Gastrocnemius medialis (tissue), 4 donors: ENCODE measurements at regions not wholly inside any gene's neighbourhood (a gene's known extent, or its start where the extent isn't known, plus 50 kb on each side); places are given as distances from the start of the nearest gene placed in this dataset.

ENCODE experiments used
- ATAC-seq, 2 donors: fragments of 150-250 bp; one replicate each; pipeline ENCODE4 v1.9.1; 2016
- DNase-seq, 2 donors: peaks; one replicate each; pipeline ENCODE4 v3.0.0-alpha.2; 2019
- H3K27ac ChIP-seq, 4 donors: fragments of 200-600 bp; sonication (generic); 1 replicate in 1 of 4; 2 replicates in 3 of 4; pipeline ENCODE4 v1.5.1; 2016 to 2018; ENCODE audit warnings: mild to moderate bottlenecking in 2 of 4, moderate library complexity in 1 of 4
- H3K27me3 ChIP-seq, 3 donors: fragments of 200-600 bp; sonication (generic) in 2 of 3; 1 replicate in 1 of 3; 2 replicates in 2 of 3; pipeline versions ENCODE4 v1.5.1 to v1.6.0; 2016 to 2019; ENCODE audit warnings: mild to moderate bottlenecking in 1 of 3, moderate library complexity in 1 of 3
- H3K36me3 ChIP-seq, 2 donors: fragments of 200-600 bp; sonication (generic) in 1 of 2; one replicate each; pipeline ENCODE4 v1.5.1; 2017 to 2018
- H3K4me1 ChIP-seq, 2 donors: fragments of 200-600 bp; sonication (generic) in 1 of 2; one replicate each; pipeline ENCODE4 v1.5.1; 2016 to 2017; ENCODE audit warnings: mild to moderate bottlenecking in 2 of 2
- H3K4me3 ChIP-seq, 4 donors: fragments of 200-600 bp; sonication (generic) in 3 of 4; 1 replicate in 1 of 4; 2 replicates in 3 of 4; pipeline ENCODE4 v1.5.1; 2016 to 2019; ENCODE audit warnings: mild to moderate bottlenecking in 2 of 4
- H3K9me3 ChIP-seq, 3 donors: fragments of 200-600 bp; sonication (generic) in 2 of 3; 1 replicate in 1 of 3; 2 replicates in 2 of 3; pipeline ENCODE4 v1.5.1; 2016 to 2019
- POLR2A ChIP-seq, 2 donors: fragments of 450-650 bp; IDR thresholded peaks; one replicate each; pipeline ENCODE4 v1.6.1; 2017; ENCODE audit warnings: antibody characterized with exemption in 2 of 2, mild to moderate bottlenecking in 2 of 2, moderate library complexity in 2 of 2
- in situ Hi-C, 4 donors: fragments of 200-750 bp; cut with MboI; loops; one replicate each; pipeline versions ENCODE4 v1.15.0 to v1.8.0; 2017; ENCODE audit warnings: low sequenced_read_pairs in 4 of 4
- intact Hi-C: fragments of 100-400 bp; cut with DNase I; formaldehyde crosslinking; loops from one replicate; pipeline ENCODE4 v1.15.1; 2023; ENCODE audit warnings: low total_unique reads
- TF ChIP-seq, protein P1 (sequence below), 5 experiments: fragments of 450-650 bp in 3 of 5; fragments of 200-600 bp in 2 of 5; sonication (generic) in 2 of 5; IDR thresholded peaks in 4 of 5; conservative IDR thresholded peaks in 1 of 5; 1 replicate in 4 of 5; 2 replicates in 1 of 5; pipeline ENCODE4 v1.5.1; 2016 to 2019; ENCODE audit warnings: antibody characterized with exemption in 5 of 5, mild to moderate bottlenecking in 3 of 5, moderate library complexity in 3 of 5

DNA sequence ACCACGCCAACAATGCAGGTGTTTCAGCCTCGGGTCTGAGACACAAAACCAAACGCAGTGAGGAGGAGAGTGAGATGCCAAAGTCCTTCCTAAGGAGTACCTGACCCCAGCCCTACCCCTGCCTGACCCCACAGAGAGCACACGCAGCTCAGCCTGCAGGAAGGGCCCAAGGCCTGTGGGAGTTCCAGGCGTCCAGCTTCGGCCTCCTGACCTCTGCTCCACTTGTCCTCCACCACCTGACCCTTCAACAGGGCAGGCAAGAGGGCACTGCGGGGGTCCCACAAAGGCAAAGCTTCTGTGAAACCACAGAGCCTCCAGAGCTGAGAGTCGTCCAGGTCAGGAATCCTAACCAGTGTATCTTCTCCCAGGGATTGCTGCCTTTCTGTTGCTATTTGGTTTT is 122.0 kb upstream of the PPP2R2D start:
- DNase-seq (no peak), ATAC-seq (no peak)
- intact Hi-C loops = no loop called here
- no peak overlapping the region for H3K27ac ChIP-seq
- no peaks in the 10 kb centered on the region for H3K4me1 ChIP-seq
- no peaks in the 10 kb centered on the region for H3K27me3 ChIP-seq
- TF ChIP-seq, protein P1, sequence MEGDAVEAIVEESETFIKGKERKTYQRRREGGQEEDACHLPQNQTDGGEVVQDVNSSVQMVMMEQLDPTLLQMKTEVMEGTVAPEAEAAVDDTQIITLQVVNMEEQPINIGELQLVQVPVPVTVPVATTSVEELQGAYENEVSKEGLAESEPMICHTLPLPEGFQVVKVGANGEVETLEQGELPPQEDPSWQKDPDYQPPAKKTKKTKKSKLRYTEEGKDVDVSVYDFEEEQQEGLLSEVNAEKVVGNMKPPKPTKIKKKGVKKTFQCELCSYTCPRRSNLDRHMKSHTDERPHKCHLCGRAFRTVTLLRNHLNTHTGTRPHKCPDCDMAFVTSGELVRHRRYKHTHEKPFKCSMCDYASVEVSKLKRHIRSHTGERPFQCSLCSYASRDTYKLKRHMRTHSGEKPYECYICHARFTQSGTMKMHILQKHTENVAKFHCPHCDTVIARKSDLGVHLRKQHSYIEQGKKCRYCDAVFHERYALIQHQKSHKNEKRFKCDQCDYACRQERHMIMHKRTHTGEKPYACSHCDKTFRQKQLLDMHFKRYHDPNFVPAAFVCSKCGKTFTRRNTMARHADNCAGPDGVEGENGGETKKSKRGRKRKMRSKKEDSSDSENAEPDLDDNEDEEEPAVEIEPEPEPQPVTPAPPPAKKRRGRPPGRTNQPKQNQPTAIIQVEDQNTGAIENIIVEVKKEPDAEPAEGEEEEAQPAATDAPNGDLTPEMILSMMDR (IDR thresholded peaks at IDR 0.05 in 4 of 5, conservative IDR thresholded peaks at IDR 0.05 in 1 of 5) = no peak
- no peak for TF ChIP-seq POLR2A (IDR thresholded peaks at IDR 0.05)
- H3K36me3 ChIP-seq = no peaks in the 10 kb centered on the region
- peaks cover 0 to 10% (median 0%) of the 10 kb centered on the region in 3 donors for H3K9me3 ChIP-seq
- no peak overlapping the region for H3K4me3 ChIP-seq
- in situ Hi-C loops = no loop called here

DNA sequence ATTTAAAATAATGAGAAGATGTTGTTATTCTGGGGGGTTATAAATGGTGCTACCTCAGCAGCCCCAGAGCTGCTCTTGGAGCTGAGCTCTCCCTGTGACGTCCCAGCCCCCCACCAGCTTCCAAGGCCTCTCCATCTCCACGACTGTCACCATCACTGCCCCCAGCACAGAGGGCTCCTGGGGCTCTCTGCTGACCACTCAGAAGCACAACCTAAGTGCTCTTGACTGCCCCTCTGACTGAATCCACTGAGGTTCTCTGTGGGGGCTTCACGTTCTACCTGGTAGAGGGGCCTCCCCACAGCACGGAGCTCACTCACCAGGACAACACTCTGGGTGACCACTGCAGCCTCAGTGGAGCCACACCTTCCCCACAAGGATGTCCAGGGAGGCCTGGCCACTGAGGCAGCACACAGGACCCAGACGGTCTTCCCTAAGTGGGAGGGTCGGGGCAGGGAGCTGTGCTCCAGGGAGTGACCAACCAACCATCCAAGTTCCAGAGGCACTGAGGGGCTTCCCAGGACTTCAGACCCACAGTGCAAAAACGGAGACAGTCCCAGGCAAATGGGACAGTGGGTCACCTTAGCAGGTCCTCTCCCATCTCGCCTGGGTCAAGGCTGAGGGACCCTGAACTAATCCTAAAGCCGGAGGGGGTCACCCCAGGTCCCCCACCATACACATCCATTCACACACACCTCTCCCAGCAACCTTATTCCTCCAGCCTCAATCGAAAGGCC is 121.0 kb upstream of the PPP2R2D start:
- Histone ChIP-seq H3K9me3 (peaks cover 0 to 10% (median 0%) of the 10 kb centered on the region in 3 donors), H3K4me3 (no peak overlapping the region), H3K36me3 (no peaks in the 10 kb centered on the region), H3K27ac (no peak overlapping the region), H3K27me3 (no peaks in the 10 kb centered on the region), H3K4me1 (no peaks in the 10 kb centered on the region)
- intact Hi-C loops = no loop called here
- TF ChIP-seq, protein P1 (IDR thresholded peaks at IDR 0.05 in 4 of 5, conservative IDR thresholded peaks at IDR 0.05 in 1 of 5) = no peak
- no peak for TF ChIP-seq POLR2A (IDR thresholded peaks at IDR 0.05)
- in situ Hi-C loops = no loop called here
- ATAC-seq = no peak
- no peak for DNase-seq

DNA sequence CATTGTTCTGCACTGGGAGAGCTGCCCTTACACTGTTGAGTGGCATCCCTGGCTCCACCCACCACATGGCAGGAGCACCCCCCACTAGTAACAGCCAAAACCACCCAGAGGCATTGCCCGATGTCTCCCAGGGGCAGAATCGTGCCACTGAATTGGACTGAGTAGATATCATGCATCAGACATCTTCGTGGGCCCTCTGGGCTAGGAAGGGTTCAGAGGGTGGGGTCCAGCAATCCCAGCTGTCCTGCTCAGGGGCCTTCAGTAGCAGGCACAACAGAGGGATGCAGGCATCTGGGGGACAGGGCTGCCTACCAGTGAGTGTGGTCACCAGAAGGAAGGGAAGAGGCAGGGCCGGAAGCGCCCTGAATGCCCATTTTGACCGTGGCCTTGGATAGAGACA is 119.7 kb upstream of the PPP2R2D start:
- Histone ChIP-seq H3K27me3 (no peaks in the 10 kb centered on the region), H3K36me3 (no peaks in the 10 kb centered on the region), H3K4me1 (no peaks in the 10 kb centered on the region), H3K27ac (no peak overlapping the region), H3K9me3 (peaks cover 0 to 10% (median 0%) of the 10 kb centered on the region in 3 donors), H3K4me3 (no peak overlapping the region)
- ATAC-seq (no peak), DNase-seq (no peak)
- in situ Hi-C loops = no loop called here
- intact Hi-C loops = no loop called here
- TF ChIP-seq, protein P1 (IDR thresholded peaks at IDR 0.05 in 4 of 5, conservative IDR thresholded peaks at IDR 0.05 in 1 of 5) = no peak
- no peak for TF ChIP-seq POLR2A (IDR thresholded peaks at IDR 0.05)

DNA sequence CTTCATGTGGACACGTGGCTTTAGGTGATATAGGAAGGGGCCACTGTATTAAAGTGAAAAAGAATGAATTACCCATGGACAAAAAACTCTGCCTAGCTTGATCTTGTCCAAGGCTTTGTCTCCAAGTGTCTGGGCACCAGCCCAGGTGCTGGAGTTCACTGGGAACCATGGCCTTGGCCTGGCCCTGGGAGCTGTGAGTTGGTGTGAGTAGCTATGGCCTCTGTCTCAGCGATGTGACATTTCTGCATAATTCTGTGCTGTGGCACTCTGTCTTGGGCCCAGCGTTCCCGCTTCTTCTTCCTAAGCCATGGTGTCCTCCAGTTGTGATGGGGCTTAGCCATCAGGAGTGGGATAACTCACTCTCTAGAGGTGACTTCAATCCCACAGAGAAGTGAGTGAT is 119.0 kb upstream of the PPP2R2D start:
- Histone ChIP-seq H3K36me3 (no peaks in the 10 kb centered on the region), H3K27ac (no peak overlapping the region), H3K4me1 (no peaks in the 10 kb centered on the region), H3K27me3 (no peaks in the 10 kb centered on the region), H3K4me3 (no peak overlapping the region), H3K9me3 (peaks cover 0 to 10% (median 0%) of the 10 kb centered on the region in 3 donors)
- DNase-seq (no peak), ATAC-seq (no peak)
- in situ Hi-C loops (no loop called here), intact Hi-C loops (no loop called here)
- TF ChIP-seq, protein P1 (IDR thresholded peaks at IDR 0.05 in 4 of 5, conservative IDR thresholded peaks at IDR 0.05 in 1 of 5) = no peak
- no peak for TF ChIP-seq POLR2A (IDR thresholded peaks at IDR 0.05)
